Kidney (tissue), 13 donors: ENCODE measurements at regions not wholly inside any gene's neighbourhood (a gene's known extent, or its start where the extent isn't known, plus 50 kb on each side); places are given as distances from the start of the nearest gene placed in this dataset.

Experiments used
- DNase-seq, 5 donors: peaks; one replicate each; pipeline ENCODE4 v3.0.0-alpha.2; 2013 to 2020
- FAIRE-seq: peaks from 2 replicates; lab custom pipeline; 2012; peaks lifted over from hg19 to GRCh38; lab: Jason Lieb, UNC
- H3K27ac ChIP-seq, 2 donors: one replicate each; pipeline ENCODE4 v1.7.0; 2013; ENCODE audit warnings: low read depth in 2 of 2, low read length in 2 of 2, inconsistent platforms in 1 of 2
- H3K27me3 ChIP-seq: one replicate; pipeline ENCODE4 v1.7.1; 2013; ENCODE audit warnings: low read length, inconsistent platforms; ENCODE audit not compliant: control insufficient read depth, insufficient read depth
- H3K36me3 ChIP-seq, 3 donors: one replicate each; pipeline versions ENCODE4 v1.7.0 to v1.7.1; 2013; ENCODE audit warnings: low read length in 3 of 3, control low read depth in 1 of 3, inconsistent platforms in 1 of 3; ENCODE audit not compliant: insufficient read depth in 3 of 3, control insufficient read depth in 2 of 3
- H3K4me1 ChIP-seq, 3 donors: one replicate each; pipeline versions ENCODE4 v1.7.0 to v1.7.1; 2013; ENCODE audit warnings: low read length in 3 of 3, inconsistent platforms in 1 of 3, low read depth in 1 of 3; ENCODE audit not compliant: control insufficient read depth in 2 of 3, insufficient read depth in 2 of 3
- H3K4me3 ChIP-seq, 3 donors: one replicate each; pipeline versions ENCODE4 v1.7.0 to v1.8.1; 2013; ENCODE audit warnings: low read length in 3 of 3, control low read depth in 1 of 3, inconsistent platforms in 1 of 3
- H3K9ac ChIP-seq, 3 donors: one replicate each; pipeline versions ENCODE4 v1.7.0 to v1.7.1; 2013; ENCODE audit warnings: low read length in 3 of 3, control low read depth in 1 of 3, inconsistent platforms in 1 of 3
- H3K9me3 ChIP-seq, 3 donors: one replicate each; pipeline versions ENCODE4 v1.7.0 to v1.7.1; 2013; ENCODE audit warnings: low read length in 3 of 3, control low read depth in 1 of 3, inconsistent platforms in 1 of 3; ENCODE audit not compliant: control insufficient read depth in 2 of 3, insufficient read depth in 1 of 3
- intact Hi-C: fragments of 100-400 bp; cut with DNase I; formaldehyde crosslinking; loops from one replicate; pipeline ENCODE4 v1.11.1; 2022
- TF ChIP-seq, protein P1 (sequence below): IDR thresholded peaks from 3 replicates; pipeline ENCODE4 v1.5.1; 2012; ENCODE audit warnings: mild to moderate bottlenecking, moderate library complexity, borderline replicate concordance; ENCODE audit not compliant: insufficient read depth; ENCODE audit errors: extremely low read depth
- donor health status: control.
- donor health status: control.
- donor health status: control.
- donor health status: control.
- donor health status: control.
- donor health status: DM: yes; HTN: yes; CAD: no.
- donor health status: Normal renal cell carcinoma (clear cell type).

- Histone ChIP-seq H3K27ac (no peak overlapping the region), H3K9me3 (no peaks in the 10 kb centered on the region), H3K36me3 (no peaks in the 10 kb centered on the region), H3K4me3 (no peak overlapping the region), H3K27me3 (no peaks in the 10 kb centered on the region), H3K4me1 (no peaks in the 10 kb centered on the region), H3K9ac (no peak overlapping the region)
- TF ChIP-seq, protein P1, sequence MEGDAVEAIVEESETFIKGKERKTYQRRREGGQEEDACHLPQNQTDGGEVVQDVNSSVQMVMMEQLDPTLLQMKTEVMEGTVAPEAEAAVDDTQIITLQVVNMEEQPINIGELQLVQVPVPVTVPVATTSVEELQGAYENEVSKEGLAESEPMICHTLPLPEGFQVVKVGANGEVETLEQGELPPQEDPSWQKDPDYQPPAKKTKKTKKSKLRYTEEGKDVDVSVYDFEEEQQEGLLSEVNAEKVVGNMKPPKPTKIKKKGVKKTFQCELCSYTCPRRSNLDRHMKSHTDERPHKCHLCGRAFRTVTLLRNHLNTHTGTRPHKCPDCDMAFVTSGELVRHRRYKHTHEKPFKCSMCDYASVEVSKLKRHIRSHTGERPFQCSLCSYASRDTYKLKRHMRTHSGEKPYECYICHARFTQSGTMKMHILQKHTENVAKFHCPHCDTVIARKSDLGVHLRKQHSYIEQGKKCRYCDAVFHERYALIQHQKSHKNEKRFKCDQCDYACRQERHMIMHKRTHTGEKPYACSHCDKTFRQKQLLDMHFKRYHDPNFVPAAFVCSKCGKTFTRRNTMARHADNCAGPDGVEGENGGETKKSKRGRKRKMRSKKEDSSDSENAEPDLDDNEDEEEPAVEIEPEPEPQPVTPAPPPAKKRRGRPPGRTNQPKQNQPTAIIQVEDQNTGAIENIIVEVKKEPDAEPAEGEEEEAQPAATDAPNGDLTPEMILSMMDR: no peak
- DNase-seq: no peak
- intact Hi-C loops: no loop called here
- FAIRE-seq: no peak
Observed at GRCh38 chr21:35681946-35682345, 378.4 kb downstream of the SETD4 start.

DNA sequence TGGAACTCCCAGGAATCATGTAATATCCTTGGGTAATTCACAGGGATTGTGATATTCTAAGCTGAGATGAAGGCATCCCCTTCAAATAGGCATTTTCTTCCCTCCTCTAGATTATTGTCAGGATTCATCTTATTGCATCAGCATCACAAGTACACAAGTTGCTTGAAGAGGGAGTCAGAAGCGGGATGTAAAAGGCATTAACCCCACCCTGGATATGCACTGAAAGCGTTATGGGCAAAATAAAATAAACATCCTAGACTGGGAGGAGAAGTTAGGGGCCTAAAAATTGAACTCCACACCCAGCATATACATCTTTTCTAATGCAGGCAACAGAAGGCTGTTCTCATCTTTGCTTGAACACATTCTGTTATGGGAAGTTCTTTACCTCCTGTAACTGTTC, 381.2 kb downstream of the SETD4 start:
- H3K36me3 ChIP-seq: no peaks in the 10 kb centered on the region
- no peak for FAIRE-seq
- intact Hi-C loops: no loop called here

DNA sequence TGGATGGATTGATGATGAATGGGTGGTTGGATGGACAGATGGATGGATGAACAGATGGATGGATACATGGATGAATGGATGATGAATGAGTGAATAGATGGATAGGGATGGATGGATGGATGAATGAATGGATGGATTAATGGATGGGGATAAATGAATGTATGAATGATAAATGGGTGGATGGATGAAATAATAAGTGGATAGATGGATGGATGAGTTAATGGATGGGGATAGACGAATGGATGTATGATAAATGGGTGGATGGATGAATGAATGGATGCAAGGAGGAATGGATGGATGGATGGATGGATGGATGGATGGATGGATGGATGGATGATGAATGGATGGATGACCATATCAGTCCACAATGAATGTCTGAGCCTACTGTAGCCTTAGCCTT, 381.9 kb downstream of the SETD4 start:
- H3K4me1 ChIP-seq: no peaks in the 10 kb centered on the region
- no peaks in the 10 kb centered on the region for H3K27me3 ChIP-seq
- no peaks in the 10 kb centered on the region for H3K36me3 ChIP-seq
- intact Hi-C loops: no loop called here
- DNase-seq (no peak), FAIRE-seq (no peak)
- TF ChIP-seq, protein P1: no peak
- no peak overlapping the region for H3K4me3 ChIP-seq
- no peak overlapping the region for H3K9ac ChIP-seq
- no peaks in the 10 kb centered on the region for H3K9me3 ChIP-seq
- no peak overlapping the region for H3K27ac ChIP-seq

More for the DNA sequence above, 381.2 kb downstream of the SETD4 start:
- Histone ChIP-seq H3K4me3 (no peak overlapping the region), H3K4me1 (no peaks in the 10 kb centered on the region), H3K27me3 (no peaks in the 10 kb centered on the region), H3K9me3 (no peaks in the 10 kb centered on the region), H3K27ac (no peak overlapping the region), H3K9ac (no peak overlapping the region)
- DNase-seq: no peak
- TF ChIP-seq, protein P1: no peak

DNA sequence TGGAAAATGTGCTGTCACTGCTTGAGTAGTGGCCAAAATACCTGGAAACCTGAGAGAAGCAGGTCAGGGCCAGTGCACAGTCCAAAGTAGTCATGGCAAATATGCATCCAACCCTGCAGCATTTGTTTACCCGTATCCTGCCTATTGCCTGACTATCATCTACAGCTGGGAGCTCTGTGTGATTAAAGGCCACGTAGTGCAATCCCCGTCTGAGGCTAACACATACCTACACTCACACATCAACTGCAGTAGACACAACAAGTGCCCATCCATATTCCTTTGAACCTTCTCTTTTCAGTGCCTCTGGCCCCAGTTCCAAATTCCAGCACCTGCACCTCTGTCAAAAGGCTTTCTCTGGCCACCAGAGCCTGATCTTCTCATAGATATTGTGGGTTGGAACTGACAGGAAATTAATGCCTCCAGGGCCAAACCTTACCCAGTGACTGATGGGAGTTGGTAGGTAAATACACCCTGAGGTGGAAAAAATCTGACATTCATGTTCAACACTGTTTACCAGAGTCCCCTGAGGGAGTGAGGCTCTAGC, 383.0 kb downstream of the SETD4 start:
- no peak for FAIRE-seq
- no peaks in the 10 kb centered on the region for H3K4me1 ChIP-seq
- TF ChIP-seq, protein P1: no peak
- H3K9ac ChIP-seq: no peak overlapping the region
- no peaks in the 10 kb centered on the region for H3K36me3 ChIP-seq
- no peak for DNase-seq
- no peaks in the 10 kb centered on the region for H3K27me3 ChIP-seq
- no peak overlapping the region for H3K4me3 ChIP-seq
- no peak overlapping the region for H3K27ac ChIP-seq
- intact Hi-C loops: no loop called here
- no peaks in the 10 kb centered on the region for H3K9me3 ChIP-seq
